Mammary epithelial cell (primary cell): ENCODE measurements at regions not wholly inside any gene's neighbourhood (a gene's known extent, or its start where the extent isn't known, plus 50 kb on each side); places are given as distances from the start of the nearest gene placed in this dataset.

Experiments used
- EZH2 ChIP-seq: IDR thresholded peaks from 2 replicates; pipeline ENCODE4 v1.6.1; 2012; ENCODE audit warnings: low read length, inconsistent platforms, borderline replicate concordance
- TF ChIP-seq, protein P1 (sequence below), 2 donors: IDR thresholded peaks in 1 of 2; conservative IDR thresholded peaks in 1 of 2; 2 replicates each; pipeline ENCODE4 v1.5.1; 2011 to 2012; ENCODE audit warnings: inconsistent platforms in 2 of 2, low read length in 2 of 2, mild to moderate bottlenecking in 2 of 2, control low read depth in 1 of 2, low read depth in 1 of 2; ENCODE audit not compliant: insufficient read depth in 1 of 2; ENCODE audit errors: extremely low read depth in 1 of 2

DNA sequence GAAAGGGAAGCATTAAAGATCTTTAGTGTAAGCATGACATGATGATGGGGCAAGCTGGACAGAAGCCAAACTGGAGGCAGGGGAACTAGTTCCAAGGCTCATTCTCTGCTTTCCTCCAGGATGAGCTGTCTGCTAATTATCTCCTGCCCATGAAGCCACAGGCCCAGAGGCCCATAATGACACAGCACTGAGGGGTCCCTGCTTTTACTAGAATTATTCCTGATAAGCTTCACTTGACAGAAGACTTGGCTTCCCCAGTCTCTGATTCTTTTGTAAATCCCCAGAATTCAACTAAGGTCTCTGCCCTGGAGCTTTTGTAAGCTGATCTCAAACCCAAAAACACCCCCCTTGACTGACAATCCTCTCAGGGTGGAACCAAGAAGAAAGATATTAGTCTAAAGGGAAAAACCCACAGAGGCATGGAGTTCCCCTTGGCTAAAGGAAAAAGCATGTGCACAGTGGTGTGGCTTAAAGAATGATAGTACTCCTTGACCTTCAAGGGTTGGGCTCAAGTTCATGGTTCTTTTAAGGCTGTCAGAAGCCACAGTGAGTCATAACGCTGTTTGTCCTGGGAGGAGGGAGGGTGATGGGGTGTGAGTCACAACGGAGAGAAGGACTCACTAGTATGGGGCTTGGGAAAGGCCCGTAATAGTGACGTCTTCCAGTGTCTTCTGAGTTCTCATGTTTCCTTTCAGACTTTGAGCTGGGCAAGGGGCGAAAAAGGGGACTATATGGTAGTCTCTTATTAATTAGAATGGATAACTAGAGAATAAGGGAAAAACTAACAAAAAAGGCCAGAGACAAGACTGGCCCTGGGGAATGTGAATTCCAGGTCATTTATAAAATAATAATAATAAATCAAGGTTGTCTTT is 146.0 kb upstream of the CPEB2 start:
- TF ChIP-seq, protein P1, sequence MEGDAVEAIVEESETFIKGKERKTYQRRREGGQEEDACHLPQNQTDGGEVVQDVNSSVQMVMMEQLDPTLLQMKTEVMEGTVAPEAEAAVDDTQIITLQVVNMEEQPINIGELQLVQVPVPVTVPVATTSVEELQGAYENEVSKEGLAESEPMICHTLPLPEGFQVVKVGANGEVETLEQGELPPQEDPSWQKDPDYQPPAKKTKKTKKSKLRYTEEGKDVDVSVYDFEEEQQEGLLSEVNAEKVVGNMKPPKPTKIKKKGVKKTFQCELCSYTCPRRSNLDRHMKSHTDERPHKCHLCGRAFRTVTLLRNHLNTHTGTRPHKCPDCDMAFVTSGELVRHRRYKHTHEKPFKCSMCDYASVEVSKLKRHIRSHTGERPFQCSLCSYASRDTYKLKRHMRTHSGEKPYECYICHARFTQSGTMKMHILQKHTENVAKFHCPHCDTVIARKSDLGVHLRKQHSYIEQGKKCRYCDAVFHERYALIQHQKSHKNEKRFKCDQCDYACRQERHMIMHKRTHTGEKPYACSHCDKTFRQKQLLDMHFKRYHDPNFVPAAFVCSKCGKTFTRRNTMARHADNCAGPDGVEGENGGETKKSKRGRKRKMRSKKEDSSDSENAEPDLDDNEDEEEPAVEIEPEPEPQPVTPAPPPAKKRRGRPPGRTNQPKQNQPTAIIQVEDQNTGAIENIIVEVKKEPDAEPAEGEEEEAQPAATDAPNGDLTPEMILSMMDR (conservative IDR thresholded peaks at IDR 0.05 in 1 of 2, IDR thresholded peaks at IDR 0.05 in 1 of 2; ENCODE audit: extremely low read depth in 1 of 2, insufficient read depth in 1 of 2, low read depth in 1 of 2, low read length in 2 of 2) = no peak
- no peak for TF ChIP-seq EZH2
